Panc1 (cell line): ENCODE measurements at regions not wholly inside any gene's neighbourhood (a gene's known extent, or its start where the extent isn't known, plus 50 kb on each side); places are given as distances from the start of the nearest gene placed in this dataset.

Experiments
- ATAC-seq: fragments of 200-7000 bp; cut with Tn5 transposase; 2 replicates; pipeline ENCODE4 v1.9.1; 2020; ENCODE audit warnings: mild to moderate bottlenecking, moderate library complexity
- BruUV-seq: library from RNA; stranded (reverse); fragments of 400-500 nt; replicated peaks from 2 replicates; lab custom pipeline; 2021; lab: Mats Ljungman, UMichigan
- CTCF ChIA-PET: fragments of 300-600 bp; sonication (Branson Sonifier 250); formaldehyde crosslinking; loops from one replicate; lab custom pipeline; 2022; ENCODE audit warnings: antibody characterized with exemption; lab: Charles Lee
- POLR2A ChIA-PET: fragments of 300-600 bp; sonication (Branson Sonifier 250); formaldehyde crosslinking; loops from one replicate; lab custom pipeline; 2022; ENCODE audit warnings: antibody characterized with exemption; lab: Charles Lee
- DNase-seq: peaks from one replicate; pipeline ENCODE4 v3.0.0-alpha.2; 2010; ENCODE audit warnings: low read depth, low spot score
- H3K27ac ChIP-seq: 2 replicates; pipeline ENCODE4 v1.5.1; 2011; ENCODE audit warnings: mild to moderate bottlenecking, low read length, inconsistent platforms
- H3K27me3 ChIP-seq: fragments of 200-500 bp; sonication (Bioruptor generic); 2 replicates; pipeline ENCODE4 v1.6.0; 2014; ENCODE audit warnings: low read length, inconsistent platforms; ENCODE audit not compliant: control insufficient read depth, insufficient read depth
- H3K36me3 ChIP-seq: fragments of 200-500 bp; sonication (Bioruptor generic); 2 replicates; pipeline ENCODE4 v1.5.1; 2014; ENCODE audit warnings: inconsistent platforms, mild to moderate bottlenecking, low read length, moderate library complexity; ENCODE audit not compliant: control insufficient read depth, insufficient read depth
- H3K4me1 ChIP-seq: 2 replicates; pipeline ENCODE4 v1.5.1; 2011; ENCODE audit warnings: inconsistent platforms, mild to moderate bottlenecking, low read length, moderate library complexity; ENCODE audit not compliant: control insufficient read depth, insufficient read depth
- H3K4me3 ChIP-seq, 2 experiments: 2 replicates each; pipeline ENCODE4 v1.5.1; 2011 to 2012; ENCODE audit warnings: low read depth in 2 of 2, low read length in 2 of 2, mild to moderate bottlenecking in 2 of 2, inconsistent platforms in 1 of 2, moderate library complexity in 1 of 2
- H3K9me3 ChIP-seq: fragments of 200-500 bp; sonication (Bioruptor generic); 2 replicates; pipeline ENCODE4 v1.5.1; 2014; ENCODE audit warnings: low read depth, mild to moderate bottlenecking, inconsistent platforms, low read length, moderate library complexity; ENCODE audit not compliant: control insufficient read depth, insufficient read depth
- CTCF ChIP-seq: fragments of 450-650 bp; IDR thresholded peaks from 2 replicates; pipeline ENCODE4 v1.5.1; 2017; ENCODE audit warnings: mild to moderate bottlenecking
- POLR2AphosphoS5 ChIP-seq: IDR thresholded peaks from 2 replicates; pipeline ENCODE4 v1.6.1; 2012; ENCODE audit warnings: mild to moderate bottlenecking, low read depth, low read length, moderate library complexity
- REST ChIP-seq, 2 experiments: IDR thresholded peaks; 2 replicates each; pipeline ENCODE4 v1.6.1; 2011 to 2012; ENCODE audit warnings: low read depth in 2 of 2, control low read depth in 1 of 2, low read length in 1 of 2, mild to moderate bottlenecking in 1 of 2, moderate library complexity in 1 of 2; ENCODE audit not compliant: insufficient read depth in 1 of 2
- SIN3A ChIP-seq: IDR thresholded peaks from 2 replicates; pipeline ENCODE4 v1.6.1; 2012; ENCODE audit warnings: low read depth, mild to moderate bottlenecking, low read length, moderate library complexity, borderline replicate concordance; ENCODE audit not compliant: insufficient read depth
- TCF7L2 ChIP-seq: IDR thresholded peaks from 2 replicates; pipeline ENCODE4 v1.6.1; 2011; ENCODE audit warnings: mild to moderate bottlenecking, low read depth, low read length, inconsistent platforms
- in situ Hi-C: cut with HindIII; loops from 2 replicates; pipeline ENCODE4 v1.10.0; 2016; ENCODE audit warnings: low sequenced_read_pairs, low pct_unique_long_range_greater_than_20kb
- intact Hi-C: fragments of 100-400 bp; cut with micrococcal nuclease; formaldehyde crosslinking; loops from one replicate; pipeline ENCODE4 v1.10.0; 2022; ENCODE audit not compliant: unreplicated experiment

- Histone ChIP-seq H3K27ac (no peak overlapping the region), H3K9me3 (no peaks in the 10 kb centered on the region), H3K4me1 (no peaks in the 10 kb centered on the region), H3K4me3 (no peak overlapping the region), H3K36me3 (no peaks in the 10 kb centered on the region), H3K27me3 (no peaks in the 10 kb centered on the region)
- POLR2A ChIA-PET, result no interaction called here
- CTCF ChIA-PET, result no interaction called here
- TF ChIP-seq POLR2AphosphoS5 (no peak), SIN3A (no peak), TCF7L2 (no peak), CTCF (no peak), REST (IDR thresholded peaks at IDR 0.05; ENCODE audit: insufficient read depth in 1 of 2, low read depth in 2 of 2, low read length in 1 of 2) (no peak)
- DNase-seq (no peak), ATAC-seq (no peak)
- no TSS peak for BruUV-seq
- in situ Hi-C loops (no loop called here), intact Hi-C loops (no loop called here)
Measured at GRCh38 chr1:96509339-96509738, 212.2 kb upstream of the PTBP2 start.

GRCh38 chr1:96509951-96510350 is 211.6 kb upstream of the PTBP2 start:
- ATAC-seq (no peak), DNase-seq (no peak)
- Histone ChIP-seq H3K36me3 (no peaks in the 10 kb centered on the region), H3K4me3 (no peak overlapping the region), H3K27ac (no peak overlapping the region), H3K27me3 (no peaks in the 10 kb centered on the region), H3K4me1 (no peaks in the 10 kb centered on the region), H3K9me3 (no peaks in the 10 kb centered on the region)
- TF ChIP-seq TCF7L2, result no peak
- no peak for TF ChIP-seq REST (IDR thresholded peaks at IDR 0.05; ENCODE audit: insufficient read depth in 1 of 2, low read depth in 2 of 2, low read length in 1 of 2)
- no peak for TF ChIP-seq CTCF
- no peak for TF ChIP-seq POLR2AphosphoS5
- TF ChIP-seq SIN3A, result no peak
- ChIA-PET POLR2A (no interaction called here), CTCF (no interaction called here)
- BruUV-seq, result no TSS peak
- intact Hi-C loops, result no loop called here
- in situ Hi-C loops, result no loop called here
